ENCODE measurements at regions not wholly inside any gene's neighbourhood (a gene's known extent, or its start where the extent isn't known, plus 50 kb on each side); places are given as distances from the start of the nearest gene placed in this dataset.

DNA sequence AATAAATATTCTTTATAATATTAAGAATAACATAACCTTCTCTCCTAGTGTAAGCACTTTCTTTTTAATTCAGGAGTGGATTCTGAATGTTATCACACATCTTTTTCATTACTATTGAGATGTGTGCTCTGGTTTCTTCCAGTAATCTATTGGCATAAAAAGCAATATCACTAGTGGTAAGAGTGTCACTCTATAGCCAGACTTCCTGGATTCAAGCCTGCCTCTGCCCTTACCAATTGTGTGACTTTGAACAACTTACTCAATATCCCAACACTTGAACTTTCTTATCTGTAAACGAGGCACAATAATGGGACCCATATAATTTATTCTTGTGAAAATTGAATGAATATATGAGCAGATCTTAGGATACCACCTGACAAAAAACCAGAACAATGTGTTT lies 71.0 kb downstream of the SEM1 start:
- no peak for DNase-seq

DNA sequence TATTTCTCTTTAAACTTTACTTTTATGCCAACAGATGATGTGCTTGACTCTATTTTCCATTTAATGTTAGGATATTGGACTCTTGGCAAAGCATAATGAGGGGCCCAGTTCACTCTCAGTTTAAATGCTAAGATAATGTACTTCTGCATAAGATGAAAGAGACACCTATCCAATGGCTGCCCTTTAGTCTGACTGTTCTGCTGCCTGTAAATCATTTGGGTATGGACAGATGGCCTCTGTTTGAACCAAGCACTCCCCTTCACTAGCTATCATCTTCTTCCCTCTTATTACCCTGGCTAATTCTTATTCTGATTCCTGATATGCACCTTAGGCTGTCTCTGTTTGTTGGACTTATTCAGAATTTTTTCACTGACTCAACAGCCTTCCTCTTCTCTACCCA lies 72.1 kb downstream of the SEM1 start:
- no peak for DNase-seq

GRCh38 chr7:96636979-96637378 lies 72.7 kb downstream of the SEM1 start:
- DNase-seq = no peak

- no peak for DNase-seq
Measured at GRCh38 chr7:96636342-96636860, 73.2 kb downstream of the SEM1 start.

- DNase-seq = no peak
Measured at GRCh38 chr7:96629884-96630283, 79.8 kb downstream of the SEM1 start.

DNA sequence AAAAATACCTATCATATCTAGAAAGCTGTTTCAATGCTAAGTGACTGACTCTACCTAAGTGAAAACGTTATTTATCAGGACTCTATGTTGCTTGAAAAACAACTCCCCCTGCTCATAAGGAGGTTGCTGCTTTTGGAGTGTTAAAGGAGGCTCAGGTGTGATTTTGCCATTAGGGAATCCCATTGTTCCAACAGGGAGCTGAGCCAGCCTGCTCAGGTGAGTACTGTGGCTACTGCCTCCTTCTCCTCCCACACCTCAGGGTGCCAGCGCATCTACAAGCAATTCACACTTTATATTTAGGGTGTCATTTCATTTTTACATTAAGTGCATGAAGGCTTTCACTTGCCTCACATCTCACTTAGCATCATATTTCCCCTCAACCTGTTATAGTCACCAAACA lies 84.7 kb downstream of the SEM1 start:
- DNase-seq = no peak

- no peak for DNase-seq
Measured at GRCh38 chr7:96621932-96622331, 87.7 kb downstream of the SEM1 start.

DNA sequence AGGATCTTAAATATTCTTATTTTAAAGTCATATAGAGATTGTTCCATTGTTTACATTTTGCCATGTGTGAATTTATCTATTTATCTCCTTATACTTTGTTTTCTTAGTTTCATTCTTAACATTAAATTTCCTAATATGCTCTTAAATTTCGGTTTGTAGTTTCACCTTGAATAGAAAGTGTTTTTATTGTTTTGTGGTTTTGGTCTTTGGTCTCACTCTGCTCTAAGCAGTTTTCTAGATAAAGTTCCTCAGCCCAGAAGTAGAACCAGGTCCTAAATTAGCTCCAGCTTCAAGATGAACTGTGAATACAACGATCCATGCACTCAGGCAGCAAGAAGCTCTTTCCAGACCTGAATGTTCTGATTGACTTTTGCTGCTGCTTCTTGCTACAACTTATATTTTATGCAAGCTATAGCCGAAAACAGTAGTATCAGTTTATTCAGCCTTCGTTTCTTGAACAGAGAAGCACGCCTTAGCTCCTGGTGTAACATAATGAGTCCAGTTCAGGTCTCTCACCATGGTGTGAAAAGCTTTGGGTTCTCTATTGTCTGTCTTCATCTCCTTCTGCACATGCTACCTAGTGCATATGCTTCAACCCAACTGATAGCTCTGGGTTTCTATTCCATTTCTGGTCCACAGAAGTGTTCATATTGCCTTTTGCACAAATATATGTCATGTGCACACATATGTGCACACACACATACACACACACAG lies 95.3 kb downstream of the SEM1 start:
- no peak for DNase-seq

GRCh38 chr7:96612034-96612433 lies 97.6 kb downstream of the SEM1 start:
- no peak for DNase-seq

DNA sequence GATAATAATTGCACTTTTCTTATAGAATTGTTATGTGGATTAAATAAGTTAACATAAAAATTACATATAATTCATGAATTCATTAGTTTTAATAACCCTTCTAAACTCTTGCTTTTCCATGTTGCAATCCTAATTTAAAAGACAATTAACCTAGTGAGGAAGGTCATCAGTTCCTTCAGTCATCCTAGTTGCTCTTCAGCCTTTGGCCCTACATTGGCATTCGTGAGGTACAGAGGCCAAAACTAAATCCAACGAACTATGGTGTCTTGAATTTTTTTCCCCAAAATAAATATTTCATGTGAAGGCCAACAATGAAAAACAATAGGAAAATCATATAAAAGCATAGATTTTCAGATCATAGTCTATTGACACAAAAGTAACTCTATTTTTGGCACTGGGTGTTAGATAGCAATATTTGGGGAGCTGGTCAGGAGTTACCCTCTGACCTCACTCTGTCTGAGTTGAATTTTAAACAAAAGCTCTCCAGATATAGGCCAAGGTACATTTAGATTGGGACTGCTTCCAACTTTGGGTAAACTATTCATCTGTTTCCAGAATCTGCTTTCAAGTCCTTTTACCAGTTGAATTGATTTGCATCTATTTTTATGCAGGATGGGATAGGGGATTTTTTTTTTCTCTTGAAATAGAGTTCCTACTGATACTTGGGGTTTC lies 104.5 kb downstream of the SEM1 start:
- no peak for DNase-seq

DNA sequence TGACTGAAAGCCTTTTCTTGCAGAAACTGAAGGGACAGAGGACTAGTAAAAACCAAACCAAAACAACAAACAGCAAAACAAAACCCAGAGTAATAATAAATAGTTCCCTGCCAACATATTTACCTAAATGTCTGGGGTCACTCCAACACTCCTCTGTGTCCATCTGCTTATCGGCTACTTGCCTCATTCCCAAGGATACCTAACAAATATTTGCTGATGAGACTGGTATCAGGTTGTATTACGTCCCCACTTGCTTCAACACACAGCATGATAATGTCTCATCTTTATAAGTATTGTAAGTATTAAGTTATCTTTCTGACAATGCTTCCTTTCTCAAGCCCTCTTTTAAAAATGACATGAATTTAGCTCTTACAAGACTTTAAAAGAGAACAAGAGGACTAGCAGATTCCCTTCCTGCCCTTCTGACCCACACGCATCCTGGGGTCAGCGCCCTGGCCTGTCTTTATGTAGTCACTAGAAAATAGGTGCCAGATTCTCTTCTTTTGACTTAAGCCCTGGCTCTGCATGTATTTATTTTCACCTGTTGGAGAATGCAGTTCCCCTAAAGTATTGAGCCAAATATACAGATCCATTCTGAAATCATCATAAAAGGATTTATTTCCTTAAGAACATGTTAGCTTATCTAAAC lies 110.2 kb downstream of the SEM1 start:
- DNase-seq = no peak

DNA sequence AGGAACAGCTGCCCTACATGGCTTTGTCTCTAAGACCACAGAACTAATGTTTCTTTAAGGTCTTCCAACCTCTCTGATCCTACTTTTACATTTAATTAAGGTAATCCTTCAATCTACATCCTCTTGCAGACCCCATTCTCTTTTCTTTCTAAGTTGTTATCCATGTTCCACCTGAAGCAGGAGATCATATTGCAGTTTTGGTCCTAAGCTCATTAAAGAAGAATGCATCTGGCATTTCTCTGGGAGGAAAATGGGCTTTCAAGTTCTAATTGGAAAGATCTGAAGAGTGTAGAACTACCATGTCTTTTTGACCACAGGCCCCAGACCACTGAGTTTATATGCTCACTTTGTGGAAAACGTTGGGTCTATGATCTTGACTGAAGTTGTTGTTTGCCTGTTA lies 111.2 kb downstream of the SEM1 start:
- DNase-seq = no peak

DNA sequence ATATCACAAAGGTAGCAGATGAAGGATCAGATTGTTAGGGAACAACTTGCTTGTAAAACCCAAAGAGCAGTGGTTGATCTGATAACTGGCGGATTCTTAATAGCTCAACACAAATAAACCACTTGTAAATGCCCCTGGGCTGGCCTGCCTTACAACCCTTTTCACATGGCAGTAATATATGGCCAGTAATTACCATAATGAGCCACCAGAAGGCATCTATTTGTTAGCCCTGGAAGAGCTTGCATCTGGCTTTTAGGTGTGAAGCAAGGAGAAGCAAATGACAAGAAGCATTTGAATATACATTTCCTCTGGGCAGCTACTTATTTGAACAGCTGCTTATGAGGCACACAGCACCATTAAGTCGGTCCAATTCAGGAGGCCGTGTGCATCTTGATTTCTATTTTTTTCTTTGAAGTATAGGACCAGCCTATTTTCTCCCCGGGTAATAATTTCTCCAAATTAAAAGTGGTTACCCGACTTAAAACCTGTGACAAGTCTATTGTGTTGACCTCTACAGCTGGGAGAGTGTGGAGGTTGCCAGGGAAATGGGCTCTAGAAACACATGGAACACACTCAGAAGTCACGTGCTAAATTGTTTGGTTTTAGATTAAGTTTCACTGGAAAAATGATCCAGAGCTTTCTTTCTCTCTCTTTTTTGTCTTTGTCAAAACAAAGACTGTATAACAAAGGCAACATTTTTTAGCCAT lies 113.4 kb downstream of the SEM1 start:
- DNase-seq = no peak

DNA sequence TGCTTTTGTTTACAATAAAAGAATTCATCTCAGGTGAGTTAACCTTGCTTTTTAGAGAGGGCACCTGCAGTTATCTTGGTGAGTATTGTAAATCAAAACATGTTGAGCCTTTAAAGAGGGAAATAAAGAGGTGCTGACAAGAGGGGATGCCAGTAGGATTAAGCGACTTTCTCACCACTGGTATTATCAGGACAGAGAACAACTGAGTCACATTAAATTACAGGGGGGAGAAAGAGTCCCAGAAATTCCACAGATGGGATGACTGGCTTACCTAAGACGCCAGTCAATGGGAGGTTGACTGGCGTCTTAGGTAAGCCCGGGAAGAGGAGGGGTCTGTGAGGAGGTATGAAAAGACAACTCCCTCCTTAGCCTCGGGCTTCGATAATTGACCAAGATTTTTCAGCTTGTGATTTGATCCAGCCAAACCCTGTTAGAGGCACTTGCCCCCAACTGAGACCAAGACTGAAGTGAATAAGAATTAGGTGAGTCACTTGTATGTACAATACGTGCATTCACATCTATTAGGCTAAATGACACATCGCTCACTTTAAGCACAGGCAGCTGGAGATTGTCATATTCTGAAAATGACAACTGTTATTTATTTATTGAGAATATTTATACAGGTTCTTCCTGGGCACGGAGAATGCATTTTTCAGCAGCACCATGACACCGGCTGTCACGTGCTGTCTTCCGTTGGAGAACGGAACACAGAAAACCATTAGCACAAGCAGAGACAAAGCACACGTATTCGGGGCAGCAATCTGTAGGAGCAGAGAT lies 117.6 kb downstream of the SEM1 start:
- no peak for DNase-seq

- no peak for DNase-seq
Measured at GRCh38 chr7:96591159-96591899, 118.3 kb downstream of the SEM1 start.

DNA sequence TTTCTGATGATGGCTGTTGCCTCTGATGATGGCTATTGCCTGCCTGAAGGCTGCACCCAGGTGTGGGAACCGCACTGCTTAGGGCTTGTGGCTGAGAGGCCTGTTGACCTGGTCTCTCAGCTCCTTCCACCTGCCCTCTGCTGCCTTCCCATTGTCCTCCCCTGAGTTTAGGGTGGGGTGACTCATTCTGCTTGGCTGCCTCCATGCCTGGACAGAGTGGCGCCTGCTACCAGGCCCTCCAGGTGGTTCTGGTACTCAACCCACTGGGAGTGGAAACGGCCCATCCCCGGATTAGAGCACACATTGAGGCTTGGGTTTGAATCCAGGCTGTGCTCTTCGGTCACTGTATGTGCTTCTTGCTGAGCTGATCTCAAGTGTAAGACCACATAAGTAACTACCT lies 120.6 kb downstream of the SEM1 start:
- DNase-seq = no peak

- no peak for DNase-seq
Measured at GRCh38 chr7:96579119-96579518, 130.5 kb downstream of the SEM1 start.

- no peak for DNase-seq
Measured at GRCh38 chr7:96578606-96579005, 131.0 kb downstream of the SEM1 start.

DNA sequence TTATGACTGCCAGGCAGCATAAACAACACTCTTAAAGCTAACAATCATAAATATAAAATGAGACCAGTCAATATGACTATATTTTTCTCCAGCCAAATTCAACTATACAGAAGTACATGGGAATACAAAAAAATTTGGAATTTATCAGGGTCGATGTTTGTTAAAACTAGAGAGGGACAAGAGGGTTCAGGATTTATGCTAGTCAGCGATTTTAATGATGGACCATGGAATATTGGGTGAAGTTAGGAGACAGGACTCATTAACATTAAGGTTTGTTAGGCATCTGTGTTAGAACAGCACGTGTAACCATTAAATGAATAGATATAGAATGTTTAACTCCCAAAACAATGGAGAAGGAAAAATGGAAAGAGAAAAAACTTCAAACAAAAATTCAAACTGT lies 146.2 kb downstream of the SEM1 start:
- no peak for DNase-seq

- DNase-seq = no peak
Measured at GRCh38 chr7:96562966-96563365, 146.7 kb downstream of the SEM1 start.

GRCh38 chr7:96562458-96562857 lies 147.2 kb downstream of the SEM1 start:
- no peak for DNase-seq

DNA sequence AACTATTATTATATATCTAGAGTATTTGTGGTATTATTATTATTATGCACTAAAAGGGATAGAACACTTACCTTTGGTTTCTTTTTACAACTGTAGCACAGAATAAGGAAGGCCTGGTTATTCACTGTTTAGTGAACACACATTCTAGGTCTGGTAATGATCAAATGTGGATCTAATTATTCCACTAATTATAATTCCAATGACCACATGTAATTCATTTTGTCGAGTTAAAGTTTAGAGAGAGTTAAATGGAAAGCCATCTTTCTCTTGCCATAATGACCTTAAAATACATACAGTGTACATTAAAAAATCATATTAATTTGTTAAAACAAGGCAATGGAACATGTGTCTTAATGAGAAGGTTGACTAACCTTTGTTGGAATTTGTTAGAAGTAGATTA lies 147.8 kb downstream of the SEM1 start:
- no peak for DNase-seq
